Adrenal gland (tissue), 5 donors: ENCODE measurements at regions not wholly inside any gene's neighbourhood (a gene's known extent, or its start where the extent isn't known, plus 50 kb on each side); places are given as distances from the start of the nearest gene placed in this dataset.

Experiments used
- POLR2A ChIP-seq, 2 donors: fragments of 450-650 bp; IDR thresholded peaks; one replicate each; pipeline ENCODE4 v1.6.1; 2017; ENCODE audit warnings: antibody characterized with exemption in 2 of 2, mild to moderate bottlenecking in 2 of 2, moderate library complexity in 1 of 2
- TF ChIP-seq, protein P1 (sequence below), 6 experiments: fragments of 450-650 bp in 4 of 6; fragments of 200-600 bp in 2 of 6; sonication (generic) in 1 of 6; IDR thresholded peaks; 1 replicate in 5 of 6; 2 replicates in 1 of 6; pipeline versions ENCODE4 v1.5.1 to v1.8.0; 2016 to 2021; ENCODE audit warnings: antibody characterized with exemption in 6 of 6, mild to moderate bottlenecking in 2 of 6, moderate library complexity in 1 of 6
- donor health status: DM: no; HTN: no; CAD: no.

GRCh38 chr6:44641344-44642031 lies 254.0 kb downstream of the CDC5L start:
- TF ChIP-seq, protein P1, sequence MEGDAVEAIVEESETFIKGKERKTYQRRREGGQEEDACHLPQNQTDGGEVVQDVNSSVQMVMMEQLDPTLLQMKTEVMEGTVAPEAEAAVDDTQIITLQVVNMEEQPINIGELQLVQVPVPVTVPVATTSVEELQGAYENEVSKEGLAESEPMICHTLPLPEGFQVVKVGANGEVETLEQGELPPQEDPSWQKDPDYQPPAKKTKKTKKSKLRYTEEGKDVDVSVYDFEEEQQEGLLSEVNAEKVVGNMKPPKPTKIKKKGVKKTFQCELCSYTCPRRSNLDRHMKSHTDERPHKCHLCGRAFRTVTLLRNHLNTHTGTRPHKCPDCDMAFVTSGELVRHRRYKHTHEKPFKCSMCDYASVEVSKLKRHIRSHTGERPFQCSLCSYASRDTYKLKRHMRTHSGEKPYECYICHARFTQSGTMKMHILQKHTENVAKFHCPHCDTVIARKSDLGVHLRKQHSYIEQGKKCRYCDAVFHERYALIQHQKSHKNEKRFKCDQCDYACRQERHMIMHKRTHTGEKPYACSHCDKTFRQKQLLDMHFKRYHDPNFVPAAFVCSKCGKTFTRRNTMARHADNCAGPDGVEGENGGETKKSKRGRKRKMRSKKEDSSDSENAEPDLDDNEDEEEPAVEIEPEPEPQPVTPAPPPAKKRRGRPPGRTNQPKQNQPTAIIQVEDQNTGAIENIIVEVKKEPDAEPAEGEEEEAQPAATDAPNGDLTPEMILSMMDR (IDR thresholded peaks at IDR 0.05) = no peak
- TF ChIP-seq POLR2A (IDR thresholded peaks at IDR 0.05) = no peak
